Nephron progenitor cell (in vitro differentiated cells): ENCODE measurements at regions not wholly inside any gene's neighbourhood (a gene's known extent, or its start where the extent isn't known, plus 50 kb on each side); places are given as distances from the start of the nearest gene placed in this dataset.

ENCODE experiments used
- DNase-seq: peaks from one replicate; pipeline ENCODE4 v3.0.0; 2021
- H3K27ac Mint-ChIP-seq: 2 replicates; pipeline ENCODE4 v1.8.0; 2021; ENCODE audit warnings: mild to moderate bottlenecking, moderate library complexity, mixed read lengths
- H3K27me3 Mint-ChIP-seq: 2 replicates; pipeline ENCODE4 v1.8.0; 2021; ENCODE audit warnings: mild to moderate bottlenecking, low read depth, mixed read lengths; ENCODE audit not compliant: poor library complexity
- H3K36me3 Mint-ChIP-seq: 2 replicates; pipeline ENCODE4 v1.8.0; 2021; ENCODE audit warnings: low read depth, mixed read lengths
- H3K4me1 Mint-ChIP-seq: 2 replicates; pipeline ENCODE4 v1.8.0; 2021; ENCODE audit warnings: mixed read lengths
- H3K4me3 Mint-ChIP-seq: 2 replicates; pipeline ENCODE4 v1.8.0; 2021; ENCODE audit warnings: mild to moderate bottlenecking, moderate library complexity, mixed read lengths
- H3K9me3 Mint-ChIP-seq: 2 replicates; pipeline ENCODE4 v1.8.0; 2021; ENCODE audit warnings: mild to moderate bottlenecking, moderate library complexity, mixed read lengths
- TF ChIP-seq, protein P1 (sequence below): fragments of 200-600 bp; sonication (generic); IDR thresholded peaks from 2 replicates; pipeline ENCODE4 v1.5.0; 2021; ENCODE audit warnings: antibody characterized with exemption

GRCh38 chr16:80004113-80004512, 403.6 kb upstream of the MAF start:
- H3K4me1 Mint-ChIP-seq = peaks cover 7% of the 10 kb centered on the region
- TF ChIP-seq, protein P1, sequence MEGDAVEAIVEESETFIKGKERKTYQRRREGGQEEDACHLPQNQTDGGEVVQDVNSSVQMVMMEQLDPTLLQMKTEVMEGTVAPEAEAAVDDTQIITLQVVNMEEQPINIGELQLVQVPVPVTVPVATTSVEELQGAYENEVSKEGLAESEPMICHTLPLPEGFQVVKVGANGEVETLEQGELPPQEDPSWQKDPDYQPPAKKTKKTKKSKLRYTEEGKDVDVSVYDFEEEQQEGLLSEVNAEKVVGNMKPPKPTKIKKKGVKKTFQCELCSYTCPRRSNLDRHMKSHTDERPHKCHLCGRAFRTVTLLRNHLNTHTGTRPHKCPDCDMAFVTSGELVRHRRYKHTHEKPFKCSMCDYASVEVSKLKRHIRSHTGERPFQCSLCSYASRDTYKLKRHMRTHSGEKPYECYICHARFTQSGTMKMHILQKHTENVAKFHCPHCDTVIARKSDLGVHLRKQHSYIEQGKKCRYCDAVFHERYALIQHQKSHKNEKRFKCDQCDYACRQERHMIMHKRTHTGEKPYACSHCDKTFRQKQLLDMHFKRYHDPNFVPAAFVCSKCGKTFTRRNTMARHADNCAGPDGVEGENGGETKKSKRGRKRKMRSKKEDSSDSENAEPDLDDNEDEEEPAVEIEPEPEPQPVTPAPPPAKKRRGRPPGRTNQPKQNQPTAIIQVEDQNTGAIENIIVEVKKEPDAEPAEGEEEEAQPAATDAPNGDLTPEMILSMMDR = no peak
- H3K36me3 Mint-ChIP-seq = no peaks in the 10 kb centered on the region
- H3K27me3 Mint-ChIP-seq = peaks cover 5% of the 10 kb centered on the region
- peaks cover 14% of the 10 kb centered on the region for H3K9me3 Mint-ChIP-seq
- H3K27ac Mint-ChIP-seq = no peak overlapping the region
- H3K4me3 Mint-ChIP-seq = no peak overlapping the region
- no peak for DNase-seq

DNA sequence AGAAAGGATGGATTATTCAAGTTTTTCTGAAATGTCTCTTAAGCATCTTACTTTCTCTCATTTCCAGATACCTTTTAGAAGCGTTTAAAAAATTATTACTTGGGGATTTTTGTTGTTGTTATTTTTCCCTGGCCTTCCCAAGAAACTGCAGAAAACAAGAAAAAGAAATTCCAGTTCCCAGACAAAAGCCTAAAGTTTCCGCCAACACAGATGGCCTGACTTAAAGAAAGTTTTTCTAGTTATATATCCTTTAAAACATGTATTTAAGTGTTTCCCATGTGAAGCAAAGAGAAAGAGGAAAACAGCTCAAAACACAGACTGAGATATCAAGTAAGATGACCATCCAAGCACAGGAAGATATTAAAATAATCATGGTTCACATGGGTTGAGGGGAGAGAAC, 401.7 kb upstream of the MAF start:
- Mint-ChIP-seq H3K4me1 (peaks cover 7% of the 10 kb centered on the region), H3K9me3 (peaks cover 14% of the 10 kb centered on the region), H3K36me3 (no peaks in the 10 kb centered on the region), H3K27me3 (peaks cover 6% of the 10 kb centered on the region), H3K4me3 (no peak overlapping the region), H3K27ac (no peak overlapping the region)
- TF ChIP-seq, protein P1 = no peak
- no peak for DNase-seq

- no peaks in the 10 kb centered on the region for H3K36me3 Mint-ChIP-seq
- peaks cover 6% of the 10 kb centered on the region for H3K4me1 Mint-ChIP-seq
- DNase-seq = no peak
- TF ChIP-seq, protein P1 = no peak
- no peak overlapping the region for H3K4me3 Mint-ChIP-seq
- H3K27ac Mint-ChIP-seq = no peak overlapping the region
- H3K9me3 Mint-ChIP-seq = no peaks in the 10 kb centered on the region
- H3K27me3 Mint-ChIP-seq = peaks cover 2% of the 10 kb centered on the region
Measured at GRCh38 chr16:79998143-79998542, 397.6 kb upstream of the MAF start.

DNA sequence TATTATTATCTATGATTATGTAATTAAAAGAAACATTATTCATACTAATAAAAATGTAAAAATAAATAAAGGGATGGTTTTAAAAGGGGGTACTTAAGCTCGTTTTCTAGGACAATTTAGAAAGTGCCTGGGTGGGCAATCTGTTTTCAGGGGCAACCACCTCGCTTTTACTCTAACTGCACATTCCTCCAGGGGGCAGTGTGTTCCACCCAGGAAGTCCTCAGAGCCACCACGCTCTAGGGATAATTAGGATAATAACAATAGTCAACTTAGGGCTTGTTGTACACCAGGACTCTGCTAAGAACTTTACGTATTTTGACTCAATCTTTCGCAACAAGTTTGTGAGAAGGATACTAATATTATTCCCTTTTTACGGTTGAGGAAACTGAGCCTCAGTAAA, 396.7 kb upstream of the MAF start:
- H3K27me3 Mint-ChIP-seq = peaks cover 2% of the 10 kb centered on the region
- TF ChIP-seq, protein P1 = peak; percentile 32
- peaks cover 6% of the 10 kb centered on the region for H3K4me1 Mint-ChIP-seq
- no peaks in the 10 kb centered on the region for H3K9me3 Mint-ChIP-seq
- DNase-seq = no peak
- no peak overlapping the region for H3K4me3 Mint-ChIP-seq
- H3K36me3 Mint-ChIP-seq = no peaks in the 10 kb centered on the region
- no peak overlapping the region for H3K27ac Mint-ChIP-seq

- Mint-ChIP-seq H3K27me3 (peaks cover 2% of the 10 kb centered on the region), H3K4me1 (peaks cover 6% of the 10 kb centered on the region), H3K27ac (no peak overlapping the region), H3K4me3 (no peak overlapping the region), H3K36me3 (no peaks in the 10 kb centered on the region), H3K9me3 (no peaks in the 10 kb centered on the region)
- TF ChIP-seq, protein P1 = no peak
- no peak for DNase-seq
Measured at GRCh38 chr16:79996321-79996720, 395.8 kb upstream of the MAF start.

DNA sequence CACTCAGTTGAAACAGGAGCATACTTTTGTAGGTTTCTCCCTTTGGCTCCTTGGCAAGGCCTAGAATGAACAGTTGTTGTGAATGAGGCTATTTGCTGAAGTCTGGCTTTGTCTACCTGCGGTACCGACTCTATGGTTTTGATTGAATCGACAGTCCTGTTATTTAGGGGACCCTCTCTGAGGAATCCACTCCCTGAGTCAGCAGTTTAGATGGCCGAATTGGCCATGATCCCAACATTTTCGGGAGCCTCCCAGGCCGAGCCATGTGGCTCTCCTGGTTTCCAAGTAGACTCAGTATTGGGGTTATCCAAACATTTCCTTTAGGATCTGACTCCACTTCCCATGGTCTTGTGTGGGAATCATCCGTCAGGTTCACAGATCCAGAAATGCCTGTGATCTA, 394.8 kb upstream of the MAF start:
- TF ChIP-seq, protein P1 = no peak
- DNase-seq = no peak
- Mint-ChIP-seq H3K36me3 (no peaks in the 10 kb centered on the region), H3K9me3 (no peaks in the 10 kb centered on the region), H3K27me3 (peaks cover 2% of the 10 kb centered on the region), H3K4me3 (no peak overlapping the region), H3K4me1 (peaks cover 6% of the 10 kb centered on the region), H3K27ac (no peak overlapping the region)
